Non-pigmented ciliary epithelial cell (primary cell): ENCODE measurements at regions not wholly inside any gene's neighbourhood (a gene's known extent, or its start where the extent isn't known, plus 50 kb on each side); places are given as distances from the start of the nearest gene placed in this dataset.

Experiments used
- DNase-seq: peaks from one replicate; pipeline ENCODE4 v3.0.0-alpha.2; 2010; ENCODE audit warnings: low read depth

- DNase-seq: no peak
Measured at GRCh38 chr9:73011956-73012355, 59.1 kb upstream of the ALDH1A1 start.

GRCh38 chr9:73011181-73011750 lies 58.4 kb upstream of the ALDH1A1 start:
- no peak for DNase-seq

DNA sequence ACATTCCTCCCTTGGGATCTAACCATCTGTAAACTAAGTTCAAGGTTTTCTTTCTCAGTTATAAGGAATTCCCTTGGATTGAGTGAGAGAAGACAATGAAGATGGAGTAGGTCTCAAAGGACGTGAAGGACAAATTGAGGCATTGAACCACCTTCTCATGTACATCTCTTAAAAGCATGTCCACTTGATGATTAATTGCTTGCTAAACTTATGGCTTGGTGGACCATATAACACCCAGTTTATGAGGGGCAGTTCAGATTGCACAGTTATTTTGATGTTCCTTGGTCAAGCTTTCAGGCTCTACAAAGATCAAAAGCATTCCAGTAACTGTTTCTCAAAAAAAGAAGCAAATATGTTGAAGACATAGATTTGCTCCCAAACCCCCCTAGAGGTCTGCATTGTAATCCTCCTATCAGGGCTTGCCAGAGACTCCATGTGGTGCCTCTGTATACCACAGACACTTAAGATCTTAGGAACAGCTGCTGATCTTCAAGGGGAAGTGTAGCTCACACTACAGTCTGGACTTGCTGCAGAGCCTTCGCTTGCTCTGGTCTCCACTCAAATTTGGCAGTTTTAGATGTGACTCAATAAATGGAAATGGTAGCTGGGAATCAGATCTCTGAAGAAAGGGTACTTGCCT lies 56.9 kb upstream of the ALDH1A1 start:
- DNase-seq: no peak

DNA sequence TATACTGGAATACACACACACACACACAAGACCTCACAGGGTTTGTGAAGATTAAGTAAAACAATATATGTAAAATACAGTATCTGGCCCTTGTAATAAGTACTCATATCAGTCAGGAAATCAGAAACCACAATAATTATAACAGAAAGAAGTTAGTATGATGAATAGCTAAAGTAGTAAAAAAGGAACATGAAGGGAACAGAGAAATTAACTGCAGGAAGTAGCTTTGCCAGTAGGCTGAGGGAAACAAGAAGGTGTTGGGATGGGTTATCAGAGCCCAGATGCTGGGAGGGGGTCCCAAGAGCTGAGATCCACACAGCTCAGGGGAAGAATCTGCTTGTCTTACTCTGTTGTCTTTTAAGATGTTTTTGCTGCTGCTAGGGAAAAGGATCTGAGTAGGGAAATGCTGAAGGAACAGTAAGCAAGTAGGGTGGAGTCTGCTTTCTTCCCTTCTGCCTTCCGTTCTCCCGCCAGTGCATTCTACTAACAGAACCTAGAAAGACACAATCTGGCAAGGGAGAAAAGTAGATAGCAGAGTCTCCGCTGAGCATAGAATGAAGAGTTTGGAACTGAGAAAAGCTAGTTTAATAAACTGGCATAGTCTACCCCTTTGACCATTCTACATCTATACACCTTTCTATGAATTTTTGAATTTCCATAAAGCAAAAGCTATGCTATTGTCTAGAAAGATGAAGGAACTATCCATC lies 55.3 kb upstream of the ALDH1A1 start:
- no peak for DNase-seq

- no peak for DNase-seq
Measured at GRCh38 chr9:73006986-73007385, 54.1 kb upstream of the ALDH1A1 start.
